PC-3 (cell line): ENCODE measurements at regions not wholly inside any gene's neighbourhood (a gene's known extent, or its start where the extent isn't known, plus 50 kb on each side); places are given as distances from the start of the nearest gene placed in this dataset.

Experiments
- ATAC-seq: fragments of 200-7000 bp; cut with Tn5 transposase; 2 replicates; pipeline ENCODE4 v1.9.1; 2020; ENCODE audit warnings: mild to moderate bottlenecking, moderate library complexity
- BruUV-seq: library from RNA; stranded (reverse); fragments of 400-500 nt; replicated peaks from 2 replicates; lab custom pipeline; 2021; lab: Mats Ljungman, UMichigan
- CTCF ChIA-PET: fragments of 300-600 bp; sonication (Branson Sonifier 250); formaldehyde crosslinking; loops from one replicate; lab custom pipeline; 2022; ENCODE audit warnings: antibody characterized with exemption; lab: Charles Lee
- POLR2A ChIA-PET: fragments of 300-600 bp; sonication (Branson Sonifier 250); formaldehyde crosslinking; loops from one replicate; lab custom pipeline; 2022; ENCODE audit warnings: antibody characterized with exemption; ENCODE audit not compliant: unreplicated experiment; lab: Charles Lee
- DNase-seq: peaks from one replicate; pipeline ENCODE4 v3.0.0-alpha.2; 2015
- H2AFZ ChIP-seq: fragments of 300-600 bp; sonication (generic); 2 replicates; pipeline ENCODE4 v1.6.0; 2016; ENCODE audit warnings: antibody characterized with exemption, low read length
- H3F3A ChIP-seq: fragments of 300-600 bp; sonication (generic); one replicate; pipeline ENCODE4 v1.6.0; 2017; ENCODE audit warnings: antibody characterized with exemption, low read length, control low read depth, mild to moderate bottlenecking; ENCODE audit not compliant: unreplicated experiment
- H3K27ac ChIP-seq: fragments of 300-600 bp; sonication (generic); 2 replicates; pipeline ENCODE4 v1.5.1; 2016; ENCODE audit warnings: mild to moderate bottlenecking, low read length
- H3K27me3 ChIP-seq: fragments of 300-600 bp; sonication (generic); 2 replicates; pipeline ENCODE4 v1.6.1; 2016; ENCODE audit warnings: low read length, mixed read lengths
- H3K36me3 ChIP-seq: fragments of 300-600 bp; sonication (generic); 2 replicates; pipeline ENCODE4 v1.6.1; 2016; ENCODE audit warnings: low read depth, mixed run types, low read length, mixed read lengths
- H3K4me1 ChIP-seq: fragments of 300-600 bp; sonication (generic); 2 replicates; pipeline ENCODE4 v1.5.1; 2016; ENCODE audit warnings: low read length; ENCODE audit not compliant: insufficient read depth
- H3K4me2 ChIP-seq: fragments of 300-600 bp; sonication (generic); 2 replicates; pipeline ENCODE4 v1.6.0; 2016; ENCODE audit warnings: low read length
- H3K4me3 ChIP-seq: fragments of 300-600 bp; sonication (generic); 2 replicates; pipeline ENCODE4 v1.5.1; 2016; ENCODE audit warnings: mild to moderate bottlenecking, low read length, mixed read lengths
- H3K79me2 ChIP-seq: fragments of 300-600 bp; sonication (generic); 2 replicates; pipeline ENCODE4 v1.6.1; 2017; ENCODE audit warnings: low read length, mixed read lengths
- H3K9ac ChIP-seq: fragments of 300-600 bp; sonication (generic); 2 replicates; pipeline ENCODE4 v1.6.0; 2016; ENCODE audit warnings: mild to moderate bottlenecking, low read length
- H3K9me2 ChIP-seq: fragments of 300-600 bp; sonication (generic); replicated peaks from 2 replicates; pipeline ENCODE4 v1.6.1; 2016; ENCODE audit warnings: mixed run types, low read length, mixed read lengths
- H3K9me3 ChIP-seq: fragments of 300-600 bp; sonication (generic); 2 replicates; pipeline ENCODE4 v1.6.1; 2016; ENCODE audit warnings: low read length, mixed read lengths
- H4K20me1 ChIP-seq: fragments of 300-600 bp; sonication (generic); 2 replicates; pipeline ENCODE4 v1.6.1; 2016; ENCODE audit warnings: low read length, mixed read lengths
- CTCF ChIP-seq: fragments of 300-600 bp; sonication (generic); conservative IDR thresholded peaks from 2 replicates; pipeline ENCODE4 v1.5.1; 2017; ENCODE audit warnings: antibody characterized with exemption, low read depth, mild to moderate bottlenecking, low read length
- EZH2 ChIP-seq: fragments of 300-600 bp; sonication (generic); IDR thresholded peaks from one replicate; pipeline ENCODE4 v1.6.1; 2017; ENCODE audit warnings: antibody characterized with exemption, mild to moderate bottlenecking, low read length; ENCODE audit not compliant: unreplicated experiment
- EZH2phosphoT487 ChIP-seq: fragments of 300-600 bp; sonication (generic); IDR thresholded peaks from 2 replicates; pipeline ENCODE4 v1.6.1; 2018; ENCODE audit warnings: mild to moderate bottlenecking, antibody characterized with exemption, low read length, borderline replicate concordance
- intact Hi-C: fragments of 100-400 bp; cut with micrococcal nuclease; formaldehyde crosslinking; loops from 2 replicates; pipeline ENCODE4 v1.9.0; 2023

GRCh38 chr5:108508979-108509378 is 127.1 kb upstream of the FBXL17 start:
- Histone ChIP-seq H3K27me3 (peaks cover 28% of the 10 kb centered on the region), H3K9me3 (no peaks in the 10 kb centered on the region), H3K9me2 (no peaks in the 10 kb centered on the region), H3K4me3 (no peak overlapping the region), H3K79me2 (no peaks in the 10 kb centered on the region), H3F3A (no peaks in the 10 kb centered on the region), H2AFZ (no peak overlapping the region), H4K20me1 (no peaks in the 10 kb centered on the region), H3K4me1 (no peaks in the 10 kb centered on the region), H3K9ac (no peak overlapping the region), H3K4me2 (no peak overlapping the region), H3K27ac (no peak overlapping the region), H3K36me3 (no peaks in the 10 kb centered on the region)
- no peak for DNase-seq
- BruUV-seq: no TSS peak
- no peak for ATAC-seq
- no peak for TF ChIP-seq CTCF
- TF ChIP-seq EZH2: no peak
- no peak for TF ChIP-seq EZH2phosphoT487
- ChIA-PET CTCF (no interaction called here), POLR2A (no interaction called here)
- intact Hi-C loops: no loop called here

GRCh38 chr5:108507631-108508030 is 125.7 kb upstream of the FBXL17 start:
- no peak for ATAC-seq
- Histone ChIP-seq H3K4me1 (no peaks in the 10 kb centered on the region), H3K27ac (no peak overlapping the region), H4K20me1 (no peaks in the 10 kb centered on the region), H3K9me3 (no peaks in the 10 kb centered on the region), H3F3A (no peaks in the 10 kb centered on the region), H2AFZ (no peak overlapping the region), H3K4me3 (no peak overlapping the region), H3K27me3 (peaks cover 17% of the 10 kb centered on the region), H3K9ac (no peak overlapping the region), H3K4me2 (no peak overlapping the region), H3K79me2 (no peaks in the 10 kb centered on the region), H3K9me2 (no peaks in the 10 kb centered on the region), H3K36me3 (no peaks in the 10 kb centered on the region)
- TF ChIP-seq EZH2phosphoT487 (no peak), CTCF (no peak)
- ChIA-PET CTCF (no interaction called here), POLR2A (no interaction called here)
- no peak for DNase-seq
- BruUV-seq: no TSS peak
- intact Hi-C loops: no loop called here

GRCh38 chr5:108505608-108506007 is 123.7 kb upstream of the FBXL17 start:
- ATAC-seq: no peak
- Histone ChIP-seq H3K79me2 (no peaks in the 10 kb centered on the region), H3F3A (no peaks in the 10 kb centered on the region), H4K20me1 (no peaks in the 10 kb centered on the region), H3K27ac (no peak overlapping the region), H3K36me3 (no peaks in the 10 kb centered on the region), H3K9me3 (no peaks in the 10 kb centered on the region), H3K4me1 (no peaks in the 10 kb centered on the region), H3K27me3 (peaks cover 7% of the 10 kb centered on the region; the same call in 1 of the 2 replicates), H3K4me3 (no peak overlapping the region), H3K4me2 (no peak overlapping the region), H3K9me2 (no peaks in the 10 kb centered on the region), H2AFZ (no peak overlapping the region), H3K9ac (no peak overlapping the region)
- BruUV-seq: no TSS peak
- ChIA-PET POLR2A (no interaction called here), CTCF (no interaction called here)
- DNase-seq: no peak
- intact Hi-C loops: no loop called here
- TF ChIP-seq CTCF: no peak
- TF ChIP-seq EZH2phosphoT487: no peak
- no peak for TF ChIP-seq EZH2
